Right atrium auricular region (tissue), 2 donors: ENCODE measurements at regions not wholly inside any gene's neighbourhood (a gene's known extent, or its start where the extent isn't known, plus 50 kb on each side); places are given as distances from the start of the nearest gene placed in this dataset.

Source experiments
- DNase-seq: peaks from one replicate; pipeline ENCODE4 v3.0.0-alpha.2; 2019; ENCODE audit warnings: low spot score
- H3K27ac ChIP-seq, 2 donors: fragments of 200-600 bp; sonication (generic); 1 replicate in 1 of 2; 2 replicates in 1 of 2; pipeline ENCODE4 v1.5.1; 2016 to 2019
- H3K27me3 ChIP-seq, 2 donors: fragments of 200-600 bp; sonication (generic); one replicate each; pipeline versions ENCODE4 v1.5.1 to v1.6.0; 2017 to 2019
- H3K36me3 ChIP-seq: fragments of 200-600 bp; sonication (generic); one replicate; pipeline ENCODE4 v1.5.1; 2016
- H3K4me1 ChIP-seq, 2 donors: fragments of 200-600 bp; sonication (generic); one replicate each; pipeline versions ENCODE4 v1.5.1 to v1.6.0; 2017 to 2019
- H3K4me3 ChIP-seq, 2 donors: fragments of 200-600 bp; sonication (generic); 1 replicate in 1 of 2; 2 replicates in 1 of 2; pipeline ENCODE4 v1.5.1; 2017 to 2019; ENCODE audit warnings: mild to moderate bottlenecking in 1 of 2, moderate library complexity in 1 of 2
- H3K9me3 ChIP-seq, 2 donors: fragments of 200-600 bp; sonication (generic); one replicate each; pipeline ENCODE4 v1.5.1; 2019
- TF ChIP-seq, protein P1 (sequence below), 2 donors: fragments of 200-600 bp; sonication (generic); IDR thresholded peaks; one replicate each; pipeline ENCODE4 v1.5.1; 2019; ENCODE audit warnings: antibody characterized with exemption in 2 of 2

DNA sequence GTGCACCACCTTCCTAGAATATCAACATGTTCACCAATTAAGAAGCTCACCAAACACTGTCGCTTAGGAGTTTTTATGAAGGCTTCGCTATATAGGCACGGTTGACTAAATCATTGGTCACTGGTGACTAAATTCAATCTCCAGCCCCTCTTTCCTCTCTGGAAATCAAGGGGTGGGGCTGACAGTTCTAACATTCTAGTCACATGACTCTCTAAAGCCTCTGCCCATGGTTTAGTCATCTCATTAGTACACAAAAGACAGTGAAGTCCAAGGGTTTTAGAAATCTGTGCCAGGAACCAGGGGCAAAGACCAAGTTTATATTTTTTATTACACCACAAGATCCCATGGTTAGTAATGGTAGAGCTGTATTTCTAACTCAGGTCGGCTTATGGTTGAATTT lies 243.2 kb downstream of the ELAVL2 start:
- TF ChIP-seq, protein P1, sequence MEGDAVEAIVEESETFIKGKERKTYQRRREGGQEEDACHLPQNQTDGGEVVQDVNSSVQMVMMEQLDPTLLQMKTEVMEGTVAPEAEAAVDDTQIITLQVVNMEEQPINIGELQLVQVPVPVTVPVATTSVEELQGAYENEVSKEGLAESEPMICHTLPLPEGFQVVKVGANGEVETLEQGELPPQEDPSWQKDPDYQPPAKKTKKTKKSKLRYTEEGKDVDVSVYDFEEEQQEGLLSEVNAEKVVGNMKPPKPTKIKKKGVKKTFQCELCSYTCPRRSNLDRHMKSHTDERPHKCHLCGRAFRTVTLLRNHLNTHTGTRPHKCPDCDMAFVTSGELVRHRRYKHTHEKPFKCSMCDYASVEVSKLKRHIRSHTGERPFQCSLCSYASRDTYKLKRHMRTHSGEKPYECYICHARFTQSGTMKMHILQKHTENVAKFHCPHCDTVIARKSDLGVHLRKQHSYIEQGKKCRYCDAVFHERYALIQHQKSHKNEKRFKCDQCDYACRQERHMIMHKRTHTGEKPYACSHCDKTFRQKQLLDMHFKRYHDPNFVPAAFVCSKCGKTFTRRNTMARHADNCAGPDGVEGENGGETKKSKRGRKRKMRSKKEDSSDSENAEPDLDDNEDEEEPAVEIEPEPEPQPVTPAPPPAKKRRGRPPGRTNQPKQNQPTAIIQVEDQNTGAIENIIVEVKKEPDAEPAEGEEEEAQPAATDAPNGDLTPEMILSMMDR (IDR thresholded peaks at IDR 0.05): no peak
- no peak overlapping the region for H3K4me3 ChIP-seq
- no peaks in the 10 kb centered on the region for H3K36me3 ChIP-seq
- H3K4me1 ChIP-seq: peaks cover 0 to 16% of the 10 kb centered on the region in 2 donors
- no peak for DNase-seq
- H3K27me3 ChIP-seq: no peaks in the 10 kb centered on the region
- no peaks in the 10 kb centered on the region for H3K9me3 ChIP-seq
- no peak overlapping the region for H3K27ac ChIP-seq

GRCh38 chr9:23586906-23587305 lies 239.1 kb downstream of the ELAVL2 start:
- H3K4me3 ChIP-seq: no peak overlapping the region
- no peak for DNase-seq
- TF ChIP-seq, protein P1 (IDR thresholded peaks at IDR 0.05): no peak
- no peaks in the 10 kb centered on the region for H3K36me3 ChIP-seq
- H3K4me1 ChIP-seq: peaks cover 0 to 29% of the 10 kb centered on the region in 2 donors
- no peaks in the 10 kb centered on the region for H3K27me3 ChIP-seq
- no peaks in the 10 kb centered on the region for H3K9me3 ChIP-seq
- H3K27ac ChIP-seq: peak overlapping the region; percentile 25 to 46

DNA sequence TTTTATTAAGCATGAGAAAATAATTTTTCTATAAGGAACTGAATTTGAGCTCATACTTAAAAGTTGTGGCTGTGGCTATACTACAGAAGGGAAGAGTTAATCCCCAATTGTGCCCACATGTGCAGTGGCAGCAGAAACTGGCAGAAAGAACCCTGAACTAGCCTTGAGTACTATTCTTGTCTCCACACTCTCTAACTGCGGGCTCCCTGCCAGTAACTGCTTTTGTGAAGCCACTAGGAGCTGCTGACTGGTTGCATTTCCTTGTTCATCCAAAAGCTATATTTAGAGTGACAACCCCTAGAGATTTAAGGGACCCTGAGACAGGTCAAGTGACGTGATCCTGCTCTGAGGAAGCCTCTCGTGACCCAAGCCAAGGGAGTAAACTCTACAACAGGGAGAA lies 238.6 kb downstream of the ELAVL2 start:
- H3K27ac ChIP-seq: peak overlapping the region; percentile 25 to 46
- H3K36me3 ChIP-seq: no peaks in the 10 kb centered on the region
- peaks cover 0 to 30% of the 10 kb centered on the region in 2 donors for H3K4me1 ChIP-seq
- no peaks in the 10 kb centered on the region for H3K27me3 ChIP-seq
- H3K9me3 ChIP-seq: no peaks in the 10 kb centered on the region
- no peak overlapping the region for H3K4me3 ChIP-seq
- peak; percentile 66 for DNase-seq
- TF ChIP-seq, protein P1 (IDR thresholded peaks at IDR 0.05): peak in 1 of 2 donors; percentile 25

DNA sequence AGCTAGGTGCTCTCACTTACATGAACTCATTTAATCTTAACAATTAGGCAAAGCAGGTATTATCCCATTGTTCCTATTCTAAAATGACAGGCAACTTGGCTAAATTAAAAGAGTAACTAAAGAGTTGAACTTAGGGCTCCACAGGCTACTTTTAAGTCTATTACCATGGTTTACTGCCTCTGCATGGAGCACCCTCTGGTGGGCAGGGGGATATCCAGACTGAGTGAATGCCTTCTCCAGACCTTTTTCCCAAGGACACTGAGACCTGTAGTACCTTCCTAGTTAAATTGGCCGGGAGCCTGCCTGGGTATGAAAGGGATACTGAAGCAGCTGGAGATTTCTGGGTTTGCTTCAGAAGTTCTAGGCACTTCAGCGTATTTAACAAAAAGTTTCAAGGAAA lies 238.1 kb downstream of the ELAVL2 start:
- H3K4me3 ChIP-seq: no peak overlapping the region
- no peak for DNase-seq
- H3K9me3 ChIP-seq: no peaks in the 10 kb centered on the region
- peak overlapping the region; percentile 25 to 30 for H3K27ac ChIP-seq
- H3K4me1 ChIP-seq: peaks cover 0 to 30% of the 10 kb centered on the region in 2 donors
- no peaks in the 10 kb centered on the region for H3K36me3 ChIP-seq
- H3K27me3 ChIP-seq: no peaks in the 10 kb centered on the region
- TF ChIP-seq, protein P1 (IDR thresholded peaks at IDR 0.05): no peak

DNA sequence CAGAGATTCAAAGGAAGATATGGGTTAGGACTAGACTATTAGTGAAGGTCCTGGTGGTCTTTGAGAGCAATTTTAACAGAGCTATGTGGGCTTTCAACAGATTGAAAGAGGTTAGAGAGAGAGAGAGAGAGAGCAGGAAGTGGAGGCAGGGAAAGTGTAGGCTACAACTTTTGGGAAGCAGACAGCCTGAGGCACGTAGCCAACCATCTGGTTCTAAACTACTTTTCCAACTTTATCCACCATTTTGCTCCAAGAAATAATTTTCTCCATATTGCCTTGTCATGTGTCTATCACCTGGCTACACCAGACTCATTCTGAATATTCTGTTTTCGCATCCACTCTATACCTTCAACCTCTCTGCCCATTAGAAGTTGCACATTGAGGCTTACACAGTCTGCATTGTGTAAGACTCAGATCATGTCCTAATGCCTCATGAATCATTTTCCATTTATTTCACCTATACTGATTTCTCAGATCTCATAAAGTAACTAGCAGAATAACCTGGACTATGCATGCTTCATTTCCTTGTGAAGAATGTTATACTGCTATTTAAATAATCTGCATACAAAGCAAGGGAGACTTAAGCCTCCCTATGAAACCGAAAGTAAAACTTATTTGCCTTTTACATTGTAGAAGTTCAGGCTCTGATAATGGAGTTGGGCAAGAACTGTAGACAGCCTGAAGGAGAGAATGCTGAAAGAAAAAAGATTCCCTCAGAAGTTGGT lies 235.6 kb downstream of the ELAVL2 start:
- Histone ChIP-seq H3K4me1 (peaks cover 0 to 30% of the 10 kb centered on the region in 2 donors), H3K4me3 (peak overlapping the region in 1 of 2 donors; percentile 15), H3K36me3 (no peaks in the 10 kb centered on the region), H3K27me3 (no peaks in the 10 kb centered on the region), H3K27ac (peak overlapping the region in 1 of 2 donors; percentile 15), H3K9me3 (no peaks in the 10 kb centered on the region)
- no peak for DNase-seq
- TF ChIP-seq, protein P1 (IDR thresholded peaks at IDR 0.05): no peak

GRCh38 chr9:23594421-23594820 lies 231.6 kb downstream of the ELAVL2 start:
- H3K9me3 ChIP-seq: no peaks in the 10 kb centered on the region
- TF ChIP-seq, protein P1 (IDR thresholded peaks at IDR 0.05): no peak
- no peak for DNase-seq
- H3K4me3 ChIP-seq: no peak overlapping the region
- H3K27ac ChIP-seq: no peak overlapping the region
- no peaks in the 10 kb centered on the region for H3K27me3 ChIP-seq
- H3K36me3 ChIP-seq: no peaks in the 10 kb centered on the region
- H3K4me1 ChIP-seq: peaks cover 0 to 12% of the 10 kb centered on the region in 2 donors
